Fibroblast of peridontal ligament (primary cell): ENCODE measurements at regions not wholly inside any gene's neighbourhood (a gene's known extent, or its start where the extent isn't known, plus 50 kb on each side); places are given as distances from the start of the nearest gene placed in this dataset.
"Not testable (repeated sequence)": the region's sequence is repeated elsewhere in the genome, so short reads cannot be mapped to it uniquely, and the experiment has no call there.

Experiments
- DNase-seq: peaks from one replicate; pipeline ENCODE4 v3.0.0-alpha.2; 2010; ENCODE audit errors: extremely low read depth

GRCh38 chr1:9465640-9466039, 73.6 kb upstream of the SLC25A33 start:
- DNase-seq, result no peak

GRCh38 chr1:9466780-9467758, 72.2 kb upstream of the SLC25A33 start:
- peak; percentile 39 for DNase-seq

- DNase-seq, result not testable (repeated sequence)
These were observed 69.4 kb upstream of the SLC25A33 start for GRCh38 chr1:9469882-9470281.

GRCh38 chr1:9471679-9472078, 67.6 kb upstream of the SLC25A33 start:
- no peak for DNase-seq

GRCh38 chr1:9472386-9473031, 66.8 kb upstream of the SLC25A33 start:
- DNase-seq, result no peak

GRCh38 chr1:9473032-9473807, 66.0 kb upstream of the SLC25A33 start:
- DNase-seq, result peak; percentile 87

GRCh38 chr1:9475061-9475627, 64.1 kb upstream of the SLC25A33 start:
- no peak for DNase-seq

GRCh38 chr1:9476790-9477463, 62.3 kb upstream of the SLC25A33 start:
- no peak for DNase-seq

- DNase-seq, result no peak
These were observed 61.7 kb upstream of the SLC25A33 start for GRCh38 chr1:9477535-9477934.

GRCh38 chr1:9478021-9478420, 61.2 kb upstream of the SLC25A33 start:
- no peak for DNase-seq

GRCh38 chr1:9481048-9481447, 58.2 kb upstream of the SLC25A33 start:
- no peak for DNase-seq

GRCh38 chr1:9482403-9482802, 56.9 kb upstream of the SLC25A33 start:
- DNase-seq, result no peak

GRCh38 chr1:9482816-9483572, 56.3 kb upstream of the SLC25A33 start:
- DNase-seq, result no peak

GRCh38 chr1:9486466-9487140, 52.7 kb upstream of the SLC25A33 start:
- DNase-seq, result peak; percentile 50
